T-cell (primary cell): ENCODE measurements at regions not wholly inside any gene's neighbourhood (a gene's known extent, or its start where the extent isn't known, plus 50 kb on each side); places are given as distances from the start of the nearest gene placed in this dataset.
A peak's percentile ranks its signal among the peaks of the same experiment; 100 is the strongest.
"Not testable (repeated sequence)": the region's sequence is repeated elsewhere in the genome, so short reads cannot be mapped to it uniquely, and the experiment has no call there.

ENCODE experiments used
- ATAC-seq, 4 experiments: fragments of 200-7000 bp in 3 of 4; fragments of 150-1000 bp in 1 of 4; cut with Tn5 transposase; replicated peaks in 1 of 4; 1 replicate in 3 of 4; 2 replicates in 1 of 4; pipeline ENCODE4 v1.10.0; 2021; ENCODE audit warnings: moderate library complexity in 3 of 4, mild to moderate bottlenecking in 2 of 4, moderate number of reproducible peaks in 1 of 4
- CTCF ChIA-PET, 2 donors: fragments of 300-600 bp; sonication (Branson Sonifier 250); formaldehyde crosslinking; loops; one replicate each; lab custom pipeline; 2022; ENCODE audit warnings: antibody characterized with exemption in 2 of 2; lab: Charles Lee
- POLR2A ChIA-PET, 2 donors: fragments of 300-600 bp; sonication (Branson Sonifier 250); formaldehyde crosslinking; loops; one replicate each; lab custom pipeline; 2022; ENCODE audit warnings: antibody characterized with exemption in 2 of 2; lab: Charles Lee
- DNase-seq, 35 experiments: peaks; one replicate each; pipeline versions ENCODE4 v3.0.0 to v3.0.0-alpha.2; 2013 to 2023
- H3K27ac ChIP-seq: one replicate; pipeline ENCODE4 v1.5.1; 2013; ENCODE audit warnings: low read length
- H3K27me3 ChIP-seq, 2 experiments: replicated peaks in 1 of 2; 1 replicate in 1 of 2; 2 replicates in 1 of 2; pipeline versions ENCODE4 v1.6.1 to v1.7.0; 2013; ENCODE audit warnings: low read length in 1 of 2, mixed read lengths in 1 of 2; ENCODE audit not compliant: control insufficient read depth in 2 of 2, insufficient read depth in 2 of 2; ENCODE audit errors: extremely low read depth in 1 of 2
- H3K36me3 ChIP-seq, 2 donors: 1 replicate in 1 of 2; 2 replicates in 1 of 2; pipeline versions ENCODE4 v1.6.1 to v1.7.0; 2013; ENCODE audit warnings: low read length in 1 of 2; ENCODE audit not compliant: control insufficient read depth in 2 of 2, insufficient read depth in 1 of 2; ENCODE audit errors: extremely low read depth in 1 of 2
- H3K4me1 ChIP-seq, 2 experiments: 1 replicate in 1 of 2; 2 replicates in 1 of 2; pipeline versions ENCODE4 v1.6.1 to v1.7.0; 2013; ENCODE audit warnings: low read length in 2 of 2, mixed read lengths in 1 of 2; ENCODE audit not compliant: insufficient read depth in 2 of 2, control insufficient read depth in 1 of 2; ENCODE audit errors: extremely low read depth in 1 of 2
- H3K4me3 ChIP-seq, 2 donors: 1 replicate in 1 of 2; 2 replicates in 1 of 2; pipeline versions ENCODE4 v1.5.1 to v1.7.0; 2013; ENCODE audit warnings: mild to moderate bottlenecking in 2 of 2, low read length in 1 of 2, moderate library complexity in 1 of 2; ENCODE audit not compliant: control insufficient read depth in 1 of 2; ENCODE audit errors: extremely low read depth in 1 of 2
- H3K9me3 ChIP-seq: 2 replicates; pipeline ENCODE4 v1.7.0; 2013
- H3K27ac Mint-ChIP-seq, 2 donors: one replicate each; pipeline ENCODE4 v1.8.0; 2020 to 2021; ENCODE audit warnings: mild to moderate bottlenecking in 2 of 2, mixed read lengths in 2 of 2
- H3K27me3 Mint-ChIP-seq, 2 donors: one replicate each; pipeline ENCODE4 v1.8.0; 2021 to 2022; ENCODE audit warnings: mixed read lengths in 2 of 2
- H3K36me3 Mint-ChIP-seq: one replicate; pipeline ENCODE4 v1.8.0; 2021; ENCODE audit warnings: mixed read lengths
- H3K4me1 Mint-ChIP-seq, 3 donors: one replicate each; pipeline ENCODE4 v1.8.0; 2020 to 2022; ENCODE audit warnings: mixed read lengths in 3 of 3, mild to moderate bottlenecking in 1 of 3
- H3K4me3 Mint-ChIP-seq, 3 donors: one replicate each; pipeline ENCODE4 v1.8.0; 2020 to 2022; ENCODE audit warnings: mild to moderate bottlenecking in 3 of 3, mixed read lengths in 3 of 3, moderate library complexity in 3 of 3
- H3K9me3 Mint-ChIP-seq, 3 donors: one replicate each; pipeline ENCODE4 v1.8.0; 2020 to 2022; ENCODE audit warnings: mixed read lengths in 3 of 3
- WGBS: methylation state at CpG from one replicate; pipeline ENCODE4 v1.1.5; 2013; ENCODE audit warnings: missing lambda C conversion rate; ENCODE audit not compliant: insufficient coverage; 5-methylcytosine and 5-hydroxymethylcytosine counted together

DNA sequence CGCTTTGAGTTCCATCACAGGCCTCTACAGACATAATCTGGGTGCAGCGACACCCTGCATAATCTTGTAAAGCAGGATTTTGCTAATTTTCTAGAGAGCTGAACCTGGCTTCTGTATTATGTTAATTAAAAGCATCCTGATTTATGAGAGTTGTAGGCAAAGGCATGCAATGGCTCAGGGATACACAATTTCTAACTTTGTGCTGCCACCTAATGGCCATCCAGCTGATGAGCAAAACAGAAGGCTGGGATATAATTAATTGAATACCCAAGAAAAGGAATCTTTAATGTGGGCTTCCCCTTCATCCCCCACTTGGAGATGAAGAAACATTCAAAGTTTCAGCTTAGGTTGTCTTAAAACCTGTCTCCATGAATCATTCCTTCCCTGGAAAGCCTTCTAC is 78.1 kb downstream of the BMP15 start:
- Mint-ChIP-seq H3K27ac (no peak overlapping the region), H3K4me3 (no peak overlapping the region), H3K36me3 (no peaks in the 10 kb centered on the region), H3K9me3 (no peaks in the 10 kb centered on the region), H3K27me3 (peaks cover 0 to 34% of the 10 kb centered on the region in 2 donors), H3K4me1 (no peaks in the 10 kb centered on the region)
- ATAC-seq (no peak), DNase-seq (peak in 1 of 35 experiments; percentile 14)
- no peaks in the 10 kb centered on the region for H3K9me3 ChIP-seq
- no peak overlapping the region for H3K4me3 ChIP-seq
- H3K27me3 ChIP-seq, result no peaks in the 10 kb centered on the region
- POLR2A ChIA-PET, result no interaction called here
- H3K36me3 ChIP-seq, result no peaks in the 10 kb centered on the region
- H3K4me1 ChIP-seq, result no peaks in the 10 kb centered on the region
- no peak overlapping the region for H3K27ac ChIP-seq
- no CpG with 5 or more reads among the region's 2 CpGs for WGBS
- CTCF ChIA-PET, result no interaction called here

DNA sequence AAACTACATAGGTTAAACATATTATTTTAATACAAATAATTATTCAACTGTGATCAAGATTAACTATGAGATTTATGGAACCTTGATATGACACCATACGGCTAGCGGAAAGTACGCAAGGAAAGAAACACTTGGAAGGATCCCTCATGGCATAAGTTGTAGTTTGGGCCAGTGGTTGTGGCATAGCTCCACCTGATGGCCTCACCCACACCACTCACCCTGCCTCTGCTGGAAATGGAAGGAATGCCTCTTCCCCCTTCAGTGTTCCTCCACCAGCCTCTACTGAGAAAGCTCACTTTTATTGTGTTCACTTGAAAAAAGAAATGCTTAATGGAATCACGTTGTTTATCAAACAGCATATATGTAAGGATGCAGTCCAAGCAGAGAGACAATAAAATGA is 86.4 kb downstream of the BMP15 start:
- H3K27me3 ChIP-seq, result no peaks in the 10 kb centered on the region
- no peak overlapping the region for H3K27ac ChIP-seq
- no peak overlapping the region for H3K4me3 ChIP-seq
- no peak for ATAC-seq
- H3K36me3 ChIP-seq, result no peaks in the 10 kb centered on the region
- no peak for DNase-seq
- Mint-ChIP-seq H3K36me3 (no peaks in the 10 kb centered on the region), H3K27me3 (peaks cover 0 to 28% of the 10 kb centered on the region in 2 donors), H3K9me3 (no peaks in the 10 kb centered on the region), H3K4me3 (no peak overlapping the region), H3K4me1 (no peaks in the 10 kb centered on the region), H3K27ac (no peak overlapping the region)
- no CpG with 5 or more reads among the region's 4 CpGs for WGBS
- ChIA-PET CTCF (no interaction called here), POLR2A (no interaction called here)
- H3K9me3 ChIP-seq, result no peaks in the 10 kb centered on the region
- no peaks in the 10 kb centered on the region for H3K4me1 ChIP-seq

DNA sequence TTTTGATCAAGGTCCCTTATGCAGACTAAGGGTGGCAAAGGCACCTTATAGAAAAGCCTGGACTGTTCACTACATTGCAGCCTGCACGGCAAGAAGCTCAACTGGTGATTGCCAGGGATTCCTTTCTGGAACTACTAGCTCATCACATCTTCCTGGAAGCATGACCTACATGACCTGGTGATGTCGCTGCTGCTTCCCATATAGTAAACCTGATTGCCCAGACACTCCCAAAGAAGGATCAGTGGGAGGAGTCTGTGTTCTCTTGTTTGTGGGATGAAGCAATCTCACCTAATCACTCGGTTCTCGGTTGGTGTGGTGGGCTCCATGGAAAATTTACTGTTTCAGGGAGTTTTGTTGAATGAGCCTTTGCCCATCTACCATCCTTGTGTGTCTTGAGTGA is 89.8 kb downstream of the BMP15 start:
- H3K36me3 Mint-ChIP-seq, CTCF ChIA-PET, ATAC-seq, H3K27me3 ChIP-seq, H3K4me1 ChIP-seq, POLR2A ChIA-PET, H3K4me3 Mint-ChIP-seq, H3K9me3 ChIP-seq, H3K27ac ChIP-seq, H3K9me3 Mint-ChIP-seq, H3K27me3 Mint-ChIP-seq, H3K4me1 Mint-ChIP-seq, H3K27ac Mint-ChIP-seq, H3K4me3 ChIP-seq, H3K36me3 ChIP-seq, DNase-seq: not testable (repeated sequence)
- no CpG with 5 or more reads among the region's 4 CpGs for WGBS

DNA sequence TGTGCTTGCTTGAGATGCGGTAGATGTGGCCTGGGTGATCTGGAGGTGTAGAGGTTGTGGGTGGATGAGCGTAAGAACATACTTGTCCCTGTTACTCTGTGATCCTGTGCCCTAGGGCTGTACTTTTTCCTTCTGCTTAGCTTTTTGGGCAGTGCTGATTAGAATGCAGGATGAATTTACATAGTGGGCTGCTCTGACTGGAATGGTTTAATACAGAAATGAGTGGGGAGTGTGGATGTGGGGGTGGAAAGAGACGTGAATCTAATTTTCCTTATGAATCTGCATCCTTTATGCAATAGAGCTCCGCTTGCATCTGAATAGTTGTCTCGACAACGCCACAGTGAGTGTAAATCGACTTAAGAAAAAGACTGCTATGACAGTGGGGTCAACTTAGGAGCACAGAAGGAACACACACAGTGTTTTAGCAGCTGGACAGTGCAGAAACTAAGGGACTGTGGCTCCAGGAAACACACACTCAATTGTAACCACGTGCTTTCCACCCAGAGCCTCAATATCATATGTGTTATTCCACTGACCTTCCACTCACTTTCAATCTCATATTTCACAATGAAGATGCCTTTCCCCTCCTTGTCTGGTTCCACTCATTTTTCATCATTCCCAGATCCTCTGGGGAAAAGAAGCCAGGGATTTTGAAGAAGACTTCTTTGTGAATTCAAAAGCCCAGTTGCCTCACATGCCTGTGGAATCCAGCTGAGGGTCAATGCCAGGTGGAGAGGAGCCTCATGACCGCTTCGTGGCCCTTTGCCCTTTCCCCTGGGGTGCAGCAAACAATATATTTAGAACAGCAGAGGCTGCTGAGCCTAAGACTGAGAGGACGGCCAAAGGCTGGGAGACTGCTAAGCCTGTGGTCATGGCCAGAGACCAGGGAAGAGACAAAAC is 91.4 kb downstream of the BMP15 start:
- H3K4me3 Mint-ChIP-seq, H3K9me3 Mint-ChIP-seq, CTCF ChIA-PET, H3K36me3 Mint-ChIP-seq, H3K36me3 ChIP-seq, H3K27me3 ChIP-seq, H3K27me3 Mint-ChIP-seq, H3K4me1 ChIP-seq, H3K4me1 Mint-ChIP-seq, H3K27ac ChIP-seq, H3K27ac Mint-ChIP-seq, H3K4me3 ChIP-seq, H3K9me3 ChIP-seq, DNase-seq, ATAC-seq, POLR2A ChIA-PET: not testable (repeated sequence)
- no CpG with 5 or more reads among the region's 11 CpGs for WGBS

DNA sequence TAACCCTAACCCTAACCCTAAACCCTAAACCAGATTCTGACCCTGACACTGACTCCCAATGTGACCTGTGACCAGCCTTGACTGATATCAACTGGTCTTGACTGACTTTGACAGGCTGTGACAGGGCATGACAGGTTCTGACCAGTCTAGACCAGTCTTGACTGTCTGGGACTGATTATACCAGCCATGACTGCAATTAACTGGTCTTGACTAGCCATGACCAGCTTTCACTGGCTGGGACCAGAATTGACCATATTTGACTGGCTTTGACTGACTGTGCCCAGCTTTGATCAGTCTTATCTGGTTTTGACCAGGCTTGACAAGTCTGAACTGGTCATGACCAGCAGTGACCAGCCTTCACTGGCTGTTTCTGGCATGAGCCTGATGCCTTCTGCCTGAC is 95.5 kb downstream of the BMP15 start:
- Histone ChIP-seq H3K27me3 (no peaks in the 10 kb centered on the region), H3K4me3 (no peak overlapping the region), H3K9me3 (no peaks in the 10 kb centered on the region), H3K36me3 (no peaks in the 10 kb centered on the region), H3K4me1 (no peaks in the 10 kb centered on the region), H3K27ac (no peak overlapping the region)
- DNase-seq, result no peak
- Mint-ChIP-seq H3K4me3 (no peak overlapping the region), H3K4me1 (no peaks in the 10 kb centered on the region), H3K36me3 (no peaks in the 10 kb centered on the region), H3K9me3 (no peaks in the 10 kb centered on the region), H3K27me3 (peaks cover 0 to 20% of the 10 kb centered on the region in 2 donors), H3K27ac (no peak overlapping the region)
- ATAC-seq, result no peak
- CTCF ChIA-PET, result no interaction called here
- POLR2A ChIA-PET, result no interaction called here

DNA sequence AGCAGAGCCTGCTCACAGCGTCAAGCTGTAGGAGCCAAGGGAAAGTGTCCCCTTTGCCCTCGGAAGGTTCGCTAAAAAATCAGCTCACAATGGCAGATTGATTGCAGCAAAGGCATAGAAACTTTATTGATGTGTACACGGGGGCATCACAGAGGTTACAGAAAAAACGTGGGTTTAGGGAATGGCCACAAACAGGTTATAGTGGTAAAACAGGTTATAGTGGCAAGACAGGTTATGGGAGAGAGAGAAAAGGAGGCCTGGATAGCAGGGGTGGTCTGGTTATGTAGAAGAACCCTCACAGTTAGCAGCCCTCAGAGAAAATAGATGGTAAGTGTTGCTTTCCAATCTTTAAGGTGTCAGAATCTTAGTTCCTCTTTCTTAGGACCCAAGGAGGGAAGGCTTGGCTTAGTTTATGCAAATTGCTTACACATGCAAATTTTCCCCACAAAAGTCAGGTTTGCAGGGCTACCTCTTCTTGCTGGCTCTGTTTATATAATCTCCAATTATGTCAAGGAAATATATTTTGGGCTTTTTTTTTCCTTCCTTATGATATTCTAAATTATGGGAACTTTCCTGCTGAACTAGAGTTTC is 113.7 kb downstream of the BMP15 start:
- peaks cover 0 to 4% (median 0%) of the 10 kb centered on the region in 3 donors for H3K9me3 Mint-ChIP-seq
- H3K27me3 ChIP-seq, result peaks cover 0 to 10% of the 10 kb centered on the region in 2 experiments
- 45% methylated on average over 4 of the region's 5 CpGs for WGBS
- no peak overlapping the region for H3K27ac Mint-ChIP-seq
- H3K4me3 Mint-ChIP-seq, result no peak overlapping the region
- H3K36me3 Mint-ChIP-seq, result no peaks in the 10 kb centered on the region
- no peaks in the 10 kb centered on the region for H3K36me3 ChIP-seq
- no peak for ATAC-seq
- H3K27me3 Mint-ChIP-seq, result peaks cover 5 to 34% of the 10 kb centered on the region in 2 donors
- no peak for DNase-seq
- H3K4me3 ChIP-seq, result no peak overlapping the region
- H3K4me1 Mint-ChIP-seq, result no peaks in the 10 kb centered on the region
- no peaks in the 10 kb centered on the region for H3K4me1 ChIP-seq
- ChIA-PET POLR2A (no interaction called here), CTCF (no interaction called here)
- no peaks in the 10 kb centered on the region for H3K9me3 ChIP-seq
- H3K27ac ChIP-seq, result no peak overlapping the region
